SHP77 (cell line): ENCODE measurements at regions not wholly inside any gene's neighbourhood (a gene's known extent, or its start where the extent isn't known, plus 50 kb on each side); places are given as distances from the start of the nearest gene placed in this dataset.
"Not testable (repeated sequence)": the region's sequence is repeated elsewhere in the genome, so short reads cannot be mapped to it uniquely, and the experiment has no call there.

Experiments
- DNase-seq, 2 experiments: peaks; one replicate each; lab custom pipeline; 2025; lab: John Stamatoyannopoulos, UW

- no peak for DNase-seq
Observed at GRCh38 chr5:16392718-16393117, 72.9 kb downstream of the ZNF622 start.

GRCh38 chr5:16391858-16392649, 73.5 kb downstream of the ZNF622 start:
- DNase-seq: no peak

- no peak for DNase-seq
Observed at GRCh38 chr5:16390825-16391224, 74.8 kb downstream of the ZNF622 start.

- no peak for DNase-seq
Observed at GRCh38 chr5:16385516-16386090, 80.0 kb downstream of the ZNF622 start.

- no peak for DNase-seq
Observed at GRCh38 chr5:16384804-16385203, 80.8 kb downstream of the ZNF622 start.

DNA sequence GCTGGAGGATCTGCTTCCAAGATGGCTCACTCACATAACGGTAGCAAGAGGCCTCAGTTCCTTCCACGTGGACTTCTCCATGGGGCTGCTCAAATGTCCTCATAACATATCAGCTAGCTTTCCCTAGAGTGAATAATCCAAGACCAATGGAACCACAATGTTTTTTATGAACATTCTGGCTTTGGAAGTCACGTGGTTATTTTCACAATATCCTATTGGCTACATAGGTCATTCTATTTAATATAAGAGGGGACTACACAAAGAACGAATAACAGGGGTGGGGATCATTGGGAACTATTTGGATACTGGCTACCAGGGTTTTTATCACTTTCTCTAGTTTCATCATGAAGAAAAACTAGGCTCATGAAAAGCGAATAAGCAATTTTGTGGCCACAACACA, 81.4 kb downstream of the ZNF622 start:
- DNase-seq: no peak

DNA sequence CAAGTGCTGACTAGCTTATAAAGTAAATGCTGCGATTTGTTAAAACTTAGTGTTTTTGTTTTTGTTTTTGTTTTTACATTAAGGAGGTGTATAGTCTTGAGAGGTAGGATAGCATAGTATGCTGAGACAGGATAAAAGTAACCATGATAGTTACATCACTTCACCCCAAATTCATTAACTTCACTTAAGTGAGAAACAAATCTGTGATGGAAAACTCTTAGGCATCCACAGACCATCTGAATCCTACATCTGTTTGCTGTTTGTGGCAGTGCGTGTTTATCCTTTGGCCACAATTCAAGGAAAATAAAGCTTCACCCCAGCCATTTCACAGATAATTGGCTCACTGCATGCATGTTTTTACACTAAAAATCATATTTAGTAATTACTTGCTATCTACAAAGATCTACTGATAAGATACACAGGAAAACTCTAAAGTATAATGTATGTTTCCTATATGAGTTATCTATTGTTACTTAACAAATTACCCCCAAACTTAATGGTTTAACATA, 82.0 kb downstream of the ZNF622 start:
- no peak for DNase-seq

GRCh38 chr5:16382047-16382446, 83.6 kb downstream of the ZNF622 start:
- DNase-seq: no peak

- DNase-seq: no peak
Observed at GRCh38 chr5:16378762-16379161, 86.8 kb downstream of the ZNF622 start.

GRCh38 chr5:16372493-16372892, 93.1 kb downstream of the ZNF622 start:
- no peak for DNase-seq

- DNase-seq: no peak
Observed at GRCh38 chr5:16366491-16366890, 99.1 kb downstream of the ZNF622 start.

GRCh38 chr5:16364910-16365309, 100.7 kb downstream of the ZNF622 start:
- peak; percentile 62 to 71 for DNase-seq

DNA sequence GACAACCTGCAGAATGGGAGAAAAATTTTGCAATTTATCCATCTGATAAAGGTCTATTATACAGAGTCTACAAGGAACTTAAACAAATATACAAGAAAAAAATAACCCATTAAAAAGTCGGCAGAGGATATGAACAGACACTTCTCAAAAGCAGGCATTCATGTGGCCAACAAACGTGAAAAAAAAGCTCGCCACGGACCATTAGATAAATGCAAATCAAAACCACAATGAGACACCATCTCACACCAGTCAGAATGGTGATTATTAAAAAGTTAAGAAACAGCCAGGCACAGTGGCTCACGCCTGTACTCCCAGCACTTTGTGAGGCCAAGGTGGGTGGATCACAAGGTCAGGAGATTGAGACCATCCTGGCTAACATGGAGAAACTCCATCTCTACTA, 112.2 kb downstream of the ZNF622 start:
- DNase-seq: not testable (repeated sequence)

DNA sequence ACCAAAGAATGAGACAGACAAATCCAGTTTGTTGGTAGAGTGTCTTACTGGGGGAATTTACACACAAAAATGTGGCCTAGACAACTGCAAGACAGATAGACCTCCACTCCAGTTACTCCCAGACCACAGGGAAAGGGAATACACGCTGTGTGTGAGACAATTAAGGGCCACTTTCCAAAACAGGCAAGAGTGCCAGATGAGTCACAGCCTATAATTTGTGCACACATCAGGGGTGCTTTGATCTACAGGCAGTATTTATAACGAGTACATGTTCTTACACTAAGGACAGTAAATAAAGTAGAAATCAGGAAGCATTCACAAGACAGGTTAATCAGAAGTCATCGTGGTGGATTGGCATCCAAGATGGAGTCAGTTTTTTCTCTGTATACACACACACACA, 114.8 kb downstream of the ZNF622 start:
- no peak for DNase-seq

- DNase-seq: no peak
Observed at GRCh38 chr5:16346380-16346779, 119.2 kb downstream of the ZNF622 start.

DNA sequence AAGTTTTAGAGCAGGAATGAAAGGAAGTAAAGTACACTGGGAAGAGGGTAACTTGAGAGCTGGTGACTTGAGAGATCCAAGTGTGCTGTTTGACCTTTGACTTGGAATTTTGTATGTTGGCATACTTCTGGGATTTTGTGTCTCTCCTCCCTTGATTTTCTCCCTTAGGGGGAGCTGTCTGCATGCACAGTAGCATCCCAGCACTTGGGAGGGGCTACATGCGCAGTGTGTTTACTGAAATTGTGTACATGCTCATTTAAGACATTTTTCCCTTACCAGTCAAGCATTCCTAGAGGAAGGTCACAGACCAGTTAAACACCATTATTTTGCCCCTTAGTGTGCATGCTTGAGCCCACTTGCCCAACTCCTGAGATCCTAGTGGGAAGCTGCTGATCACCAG, 120.1 kb downstream of the ZNF622 start:
- no peak for DNase-seq

- DNase-seq: no peak
Observed at GRCh38 chr5:16326137-16326536, 139.5 kb downstream of the ZNF622 start.

DNA sequence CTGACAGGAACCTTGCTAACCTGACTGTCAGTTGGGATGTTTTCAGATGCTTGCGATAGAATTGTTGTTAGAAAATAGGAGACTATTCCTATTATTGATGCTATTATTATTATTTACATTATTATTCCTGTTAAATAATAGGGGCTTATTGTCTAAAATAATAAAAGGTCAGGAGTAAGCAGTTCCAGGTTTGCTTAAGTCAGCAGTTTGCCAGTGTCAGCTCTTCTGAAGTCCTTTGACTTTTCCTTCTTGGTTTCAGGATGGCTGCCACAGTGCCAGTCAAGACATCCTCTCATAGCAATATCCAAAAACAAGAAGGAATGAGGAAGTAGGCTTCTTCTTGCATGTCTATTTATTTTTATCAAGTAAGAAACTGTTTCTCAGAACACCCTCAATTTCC, 141.7 kb upstream of the MARCHF11 start:
- DNase-seq: no peak

DNA sequence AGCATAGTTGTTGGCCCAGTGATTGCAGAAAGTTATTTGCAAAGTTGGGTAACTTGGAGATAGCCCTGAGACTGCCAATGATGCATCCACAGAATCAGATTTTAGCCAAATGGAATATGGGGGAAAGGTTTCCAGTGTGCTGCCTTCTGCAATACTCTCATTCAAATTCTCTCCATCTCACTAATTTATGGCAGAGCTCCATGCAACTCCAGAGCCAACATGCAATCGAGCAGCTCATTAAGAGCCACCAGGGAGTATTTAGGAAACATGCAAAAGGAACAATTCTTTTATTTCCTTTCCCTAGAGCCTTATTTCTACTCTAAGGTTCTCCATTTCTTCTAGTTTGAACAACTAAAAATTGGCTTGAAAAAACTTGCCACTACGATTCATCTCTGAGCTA, 135.9 kb upstream of the MARCHF11 start:
- DNase-seq: no peak

GRCh38 chr5:16313761-16314160, 134.2 kb upstream of the MARCHF11 start:
- DNase-seq: peak; percentile 41 to 50

- DNase-seq: no peak
Observed at GRCh38 chr5:16312785-16313184, 133.2 kb upstream of the MARCHF11 start.

DNA sequence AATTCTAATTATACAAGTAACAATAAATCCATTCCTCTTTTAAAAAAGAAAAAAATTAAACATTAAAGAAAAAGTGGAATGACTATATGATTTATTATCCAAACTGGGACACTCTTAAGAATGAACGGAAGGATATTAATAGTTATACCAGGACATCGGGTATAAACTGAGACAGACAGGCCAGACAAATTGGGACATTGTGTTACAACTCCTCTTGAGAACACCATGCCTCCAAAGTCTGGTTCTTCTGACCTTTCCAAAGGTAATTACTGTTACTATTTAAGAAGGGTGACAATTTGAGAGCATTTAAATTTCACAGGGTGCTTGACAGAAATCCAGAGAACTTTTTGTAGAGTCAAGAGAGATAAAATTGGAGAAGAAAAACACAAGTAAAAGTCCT, 132.1 kb upstream of the MARCHF11 start:
- no peak for DNase-seq

- DNase-seq: no peak
Observed at GRCh38 chr5:16306812-16307211, 127.2 kb upstream of the MARCHF11 start.

DNA sequence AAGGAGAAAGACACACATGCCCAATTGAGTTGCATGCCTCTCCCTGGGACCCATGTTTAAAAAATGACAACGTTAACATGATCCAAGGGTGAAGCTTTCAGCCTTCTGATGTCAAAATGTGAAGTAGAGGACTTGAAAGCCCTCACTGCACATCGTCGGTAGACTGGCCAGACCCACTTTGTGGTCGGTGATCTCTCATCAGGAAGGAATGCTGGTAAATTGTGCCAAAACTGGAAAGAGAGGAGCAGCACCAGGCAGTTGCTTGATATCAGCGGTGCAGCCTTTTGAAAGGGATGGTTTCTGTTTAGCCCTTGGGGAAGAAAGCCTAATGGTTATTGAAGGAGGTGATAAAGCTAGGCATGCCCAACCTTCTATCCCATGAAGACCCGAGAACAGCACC, 125.3 kb upstream of the MARCHF11 start:
- DNase-seq: no peak
